Endothelial cell (in vitro differentiated cells): ENCODE measurements at regions not wholly inside any gene's neighbourhood (a gene's known extent, or its start where the extent isn't known, plus 50 kb on each side); places are given as distances from the start of the nearest gene placed in this dataset.

Source experiments
- DNase-seq: peaks from one replicate; pipeline ENCODE4 v3.0.0; 2021; ENCODE audit warnings: low spot score
- H3K27ac Mint-ChIP-seq: one replicate; pipeline ENCODE4 v1.8.0; 2021; ENCODE audit warnings: mixed read lengths, inconsistent platforms; ENCODE audit not compliant: unreplicated experiment
- H3K27me3 Mint-ChIP-seq: one replicate; pipeline ENCODE4 v1.8.0; 2021; ENCODE audit warnings: mild to moderate bottlenecking, moderate library complexity, mixed read lengths, inconsistent platforms; ENCODE audit not compliant: unreplicated experiment
- H3K36me3 Mint-ChIP-seq: one replicate; pipeline ENCODE4 v1.8.0; 2021; ENCODE audit warnings: mild to moderate bottlenecking, low read depth, mixed read lengths, inconsistent platforms; ENCODE audit not compliant: unreplicated experiment
- H3K4me1 Mint-ChIP-seq: one replicate; pipeline ENCODE4 v1.8.0; 2021; ENCODE audit warnings: mild to moderate bottlenecking, mixed read lengths, inconsistent platforms; ENCODE audit not compliant: unreplicated experiment
- H3K4me3 Mint-ChIP-seq: one replicate; pipeline ENCODE4 v1.8.0; 2021; ENCODE audit warnings: mild to moderate bottlenecking, mixed read lengths, inconsistent platforms; ENCODE audit not compliant: unreplicated experiment
- H3K9me3 Mint-ChIP-seq: one replicate; pipeline ENCODE4 v1.8.0; 2021; ENCODE audit warnings: mixed read lengths, inconsistent platforms; ENCODE audit not compliant: unreplicated experiment
- TF ChIP-seq, protein P1 (sequence below): fragments of 200-600 bp; sonication (generic); IDR thresholded peaks from one replicate; pipeline ENCODE4 v1.5.0; 2021; ENCODE audit warnings: antibody characterized with exemption; ENCODE audit not compliant: unreplicated experiment

DNA sequence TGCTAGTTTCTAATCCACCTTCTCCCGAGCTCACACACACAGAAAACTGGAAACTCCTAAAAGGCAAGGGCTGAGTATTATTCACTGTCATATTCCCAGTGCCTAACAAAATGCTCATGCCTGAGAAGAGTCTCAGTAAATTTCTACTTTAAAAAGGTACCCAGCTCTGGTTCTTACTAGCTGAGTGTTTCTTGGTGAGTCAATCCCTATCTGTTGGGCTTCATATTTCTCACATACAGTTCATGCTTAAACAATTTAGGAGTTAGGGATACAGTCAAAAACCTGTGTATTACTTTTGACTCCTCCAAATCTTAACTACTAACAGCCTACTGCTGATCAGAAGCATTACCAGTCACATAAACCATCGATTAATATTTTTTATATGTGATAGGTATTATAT is 204.9 kb downstream of the EN1 start:
- no peak overlapping the region for H3K27ac Mint-ChIP-seq
- H3K27me3 Mint-ChIP-seq, result peaks cover 2% of the 10 kb centered on the region
- H3K36me3 Mint-ChIP-seq, result no peaks in the 10 kb centered on the region
- H3K4me1 Mint-ChIP-seq, result peaks cover 2% of the 10 kb centered on the region
- TF ChIP-seq, protein P1, sequence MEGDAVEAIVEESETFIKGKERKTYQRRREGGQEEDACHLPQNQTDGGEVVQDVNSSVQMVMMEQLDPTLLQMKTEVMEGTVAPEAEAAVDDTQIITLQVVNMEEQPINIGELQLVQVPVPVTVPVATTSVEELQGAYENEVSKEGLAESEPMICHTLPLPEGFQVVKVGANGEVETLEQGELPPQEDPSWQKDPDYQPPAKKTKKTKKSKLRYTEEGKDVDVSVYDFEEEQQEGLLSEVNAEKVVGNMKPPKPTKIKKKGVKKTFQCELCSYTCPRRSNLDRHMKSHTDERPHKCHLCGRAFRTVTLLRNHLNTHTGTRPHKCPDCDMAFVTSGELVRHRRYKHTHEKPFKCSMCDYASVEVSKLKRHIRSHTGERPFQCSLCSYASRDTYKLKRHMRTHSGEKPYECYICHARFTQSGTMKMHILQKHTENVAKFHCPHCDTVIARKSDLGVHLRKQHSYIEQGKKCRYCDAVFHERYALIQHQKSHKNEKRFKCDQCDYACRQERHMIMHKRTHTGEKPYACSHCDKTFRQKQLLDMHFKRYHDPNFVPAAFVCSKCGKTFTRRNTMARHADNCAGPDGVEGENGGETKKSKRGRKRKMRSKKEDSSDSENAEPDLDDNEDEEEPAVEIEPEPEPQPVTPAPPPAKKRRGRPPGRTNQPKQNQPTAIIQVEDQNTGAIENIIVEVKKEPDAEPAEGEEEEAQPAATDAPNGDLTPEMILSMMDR, result no peak
- no peak overlapping the region for H3K4me3 Mint-ChIP-seq
- no peak for DNase-seq
- no peaks in the 10 kb centered on the region for H3K9me3 Mint-ChIP-seq

DNA sequence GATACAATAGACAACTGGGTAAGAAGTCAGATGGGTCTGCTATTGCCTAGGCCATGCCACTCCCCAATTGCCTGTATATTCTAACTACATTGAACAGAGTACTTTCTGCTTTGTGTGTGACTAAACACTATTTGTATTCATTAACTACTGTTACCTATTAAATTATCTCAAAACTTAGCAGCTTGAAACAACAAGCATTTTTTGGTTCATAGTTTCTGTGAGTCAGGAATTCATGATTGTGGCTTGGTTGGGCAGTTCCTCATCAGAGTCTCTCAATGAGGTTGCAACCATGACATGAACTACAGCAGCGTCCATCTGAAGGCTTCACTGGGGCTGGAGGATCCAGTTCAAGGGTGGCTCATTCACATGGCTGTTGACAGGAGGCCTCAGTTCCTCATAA is 205.7 kb downstream of the EN1 start:
- H3K27me3 Mint-ChIP-seq, result peaks cover 2% of the 10 kb centered on the region
- TF ChIP-seq, protein P1, result no peak
- H3K36me3 Mint-ChIP-seq, result no peaks in the 10 kb centered on the region
- DNase-seq, result no peak
- H3K27ac Mint-ChIP-seq, result no peak overlapping the region
- no peak overlapping the region for H3K4me3 Mint-ChIP-seq
- peaks cover 2% of the 10 kb centered on the region for H3K4me1 Mint-ChIP-seq
- H3K9me3 Mint-ChIP-seq, result no peaks in the 10 kb centered on the region

DNA sequence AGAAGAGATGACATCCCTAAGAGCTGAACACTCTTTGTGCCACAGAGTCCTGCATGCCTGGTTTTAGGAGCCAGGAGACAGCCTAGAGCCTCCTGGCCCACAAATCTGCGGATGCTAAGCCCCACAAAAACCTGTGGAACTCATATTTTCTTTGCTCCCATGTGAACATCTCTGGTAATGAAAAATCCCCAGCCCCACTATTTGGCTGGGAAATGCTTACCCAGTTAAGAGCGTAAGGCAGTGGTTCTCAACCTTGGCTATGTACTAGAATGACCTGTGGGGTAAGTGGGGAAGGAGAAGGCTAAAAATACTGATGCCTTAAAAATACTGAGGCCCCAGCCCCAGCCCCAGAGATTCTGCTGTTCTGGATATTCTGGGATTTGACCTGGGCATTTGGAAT is 208.1 kb downstream of the EN1 start:
- DNase-seq, result no peak
- Mint-ChIP-seq H3K27me3 (peaks cover 2% of the 10 kb centered on the region), H3K27ac (no peak overlapping the region), H3K4me3 (no peak overlapping the region), H3K36me3 (no peaks in the 10 kb centered on the region), H3K4me1 (peaks cover 2% of the 10 kb centered on the region), H3K9me3 (no peaks in the 10 kb centered on the region)
- TF ChIP-seq, protein P1, result no peak

DNA sequence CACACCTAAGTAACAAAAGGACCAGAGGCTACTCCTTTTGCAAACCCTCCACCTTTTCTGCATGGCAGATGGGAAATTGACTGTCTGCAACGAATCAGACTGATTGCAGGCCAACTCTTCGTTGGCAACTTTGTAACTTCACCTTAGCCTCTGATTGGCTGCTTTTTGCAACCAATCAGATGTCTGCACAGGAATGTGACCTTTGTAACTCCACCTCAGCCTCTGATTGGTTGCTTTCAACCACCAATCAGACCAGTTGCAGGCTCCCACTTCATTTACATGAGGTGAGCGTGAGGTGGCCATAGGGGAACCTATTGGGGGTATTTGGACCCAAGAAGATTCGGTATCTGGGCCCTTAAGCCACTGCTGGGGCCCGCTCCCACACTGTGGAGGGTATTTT is 209.0 kb downstream of the EN1 start:
- TF ChIP-seq, protein P1, result no peak
- H3K4me1 Mint-ChIP-seq, result no peaks in the 10 kb centered on the region

DNA sequence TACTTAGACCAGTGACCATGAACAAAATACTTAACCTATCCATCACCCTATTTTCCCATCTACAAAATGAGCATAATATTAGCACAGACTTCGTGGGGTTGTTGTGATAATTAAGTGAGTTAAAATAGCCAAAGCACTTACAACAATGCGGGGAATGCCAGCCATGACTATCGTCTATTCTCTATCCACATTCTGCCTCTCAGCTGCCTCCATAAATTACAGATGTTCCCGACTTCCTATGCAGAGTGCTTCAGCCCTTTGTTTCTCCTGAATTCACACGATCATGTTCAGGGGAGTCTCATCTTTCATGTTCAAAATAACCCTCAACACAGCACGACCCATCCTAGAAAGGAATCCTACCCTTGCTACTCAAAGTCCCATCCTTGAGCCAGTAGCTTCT is 211.6 kb downstream of the EN1 start:
- no peak overlapping the region for H3K27ac Mint-ChIP-seq
- peaks cover 2% of the 10 kb centered on the region for H3K27me3 Mint-ChIP-seq
- H3K4me3 Mint-ChIP-seq, result no peak overlapping the region
- DNase-seq, result no peak
- TF ChIP-seq, protein P1, result no peak
- H3K4me1 Mint-ChIP-seq, result no peaks in the 10 kb centered on the region
- no peaks in the 10 kb centered on the region for H3K36me3 Mint-ChIP-seq
- H3K9me3 Mint-ChIP-seq, result no peaks in the 10 kb centered on the region

More for the DNA sequence above, 209.0 kb downstream of the EN1 start:
- no peaks in the 10 kb centered on the region for H3K9me3 Mint-ChIP-seq
- H3K4me3 Mint-ChIP-seq, result no peak overlapping the region
- no peaks in the 10 kb centered on the region for H3K36me3 Mint-ChIP-seq
- peaks cover 2% of the 10 kb centered on the region for H3K27me3 Mint-ChIP-seq
- H3K27ac Mint-ChIP-seq, result no peak overlapping the region
- DNase-seq, result no peak
